ENCODE measurements at regions not wholly inside any gene's neighbourhood (a gene's known extent, or its start where the extent isn't known, plus 50 kb on each side); places are given as distances from the start of the nearest gene placed in this dataset.
"Not testable (repeated sequence)": the region's sequence is repeated elsewhere in the genome, so short reads cannot be mapped to it uniquely, and the experiment has no call there.

DNA sequence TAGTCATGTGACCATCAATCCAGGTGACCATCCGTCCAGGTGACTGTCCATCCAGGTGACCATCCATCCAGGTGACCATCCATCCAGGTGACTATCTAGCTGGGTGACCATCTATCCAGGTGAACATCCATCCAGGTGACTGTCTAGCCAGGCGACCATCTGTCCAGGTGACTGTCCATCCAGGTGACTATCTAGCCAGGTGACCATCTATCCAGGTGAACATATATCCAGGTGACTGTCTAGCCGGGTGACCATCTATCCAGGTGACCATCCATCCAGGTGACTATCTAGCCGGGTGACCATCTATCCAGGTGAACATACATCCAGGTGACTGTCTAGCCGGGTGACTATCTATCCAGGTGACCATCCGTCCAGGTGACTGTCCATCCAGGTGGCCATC, 306.2 kb downstream of the NDUFA10 start:
- H3K27ac ChIP-seq (ENCODE audit: extremely low read depth, low read depth, low read length); H3K9me3 ChIP-seq (ENCODE audit: control insufficient read depth, insufficient read depth, low read depth, low read length); H3K4me1 ChIP-seq (ENCODE audit: control insufficient read depth, insufficient read depth, low read length); POLR2A ChIA-PET; CTCF ChIA-PET; H3K4me3 ChIP-seq (ENCODE audit: low read depth, low read length); H3K36me3 ChIP-seq (ENCODE audit: control insufficient read depth in 2 of 2, insufficient read depth in 1 of 2, low read length in 2 of 2): not testable (repeated sequence)
- peak; percentile 75 for TF ChIP-seq ZEB2 (tag by site-specific recombination; IDR thresholded peaks at IDR 0.05)

DNA sequence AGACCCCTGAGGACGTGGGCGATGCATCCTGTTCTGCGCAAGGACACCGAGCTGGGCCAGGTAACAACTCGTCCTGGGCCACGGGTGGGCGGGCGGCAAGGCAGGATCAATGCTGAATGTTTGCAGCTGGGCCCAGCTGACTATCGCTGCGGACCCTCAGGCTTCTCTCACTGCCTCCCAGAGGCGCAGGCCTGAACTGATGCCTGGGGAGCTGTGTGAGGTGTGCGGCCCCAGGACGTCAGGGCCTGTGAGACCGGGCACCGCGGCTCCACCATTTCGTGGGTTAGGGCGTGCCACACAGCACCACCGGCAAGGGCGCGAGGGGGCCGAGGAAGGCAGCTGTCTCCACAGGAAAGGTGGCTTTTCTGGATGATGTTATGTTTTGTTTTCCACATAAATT, 307.4 kb downstream of the NDUFA10 start:
- Histone ChIP-seq H3K4me1 (ENCODE audit: control insufficient read depth, insufficient read depth, low read length) (no peaks in the 10 kb centered on the region), H3K27ac (ENCODE audit: extremely low read depth, low read depth, low read length) (no peak overlapping the region), H3K9me3 (ENCODE audit: control insufficient read depth, insufficient read depth, low read depth, low read length) (no peaks in the 10 kb centered on the region; the same call in 1 of the 2 replicates), H3K4me3 (ENCODE audit: low read depth, low read length) (no peak overlapping the region), H3K36me3 (ENCODE audit: control insufficient read depth in 2 of 2, insufficient read depth in 1 of 2, low read length in 2 of 2) (no peaks in the 10 kb centered on the region)
- CTCF ChIA-PET, result no interaction called here
- TF ChIP-seq ZNF707 (tag by site-specific recombination; IDR thresholded peaks at IDR 0.05) (no peak), KLF9 (tag by site-specific recombination; IDR thresholded peaks at IDR 0.05; ENCODE audit: low read depth) (no peak), ZNF311 (tag by site-specific recombination; IDR thresholded peaks at IDR 0.05; ENCODE audit: borderline replicate concordance) (no peak), ZFP69B (tag by site-specific recombination; IDR thresholded peaks at IDR 0.05) (no peak), ZNF660 (tag by site-specific recombination; IDR thresholded peaks at IDR 0.05) (no peak), ZBTB1 (tag by site-specific recombination; IDR thresholded peaks at IDR 0.05) (no peak), ZNF561 (tag by site-specific recombination; IDR thresholded peaks at IDR 0.05; ENCODE audit: borderline replicate concordance) (no peak), ZNF398 (tag by site-specific recombination; IDR thresholded peaks at IDR 0.05) (no peak), ZNF138 (tag by site-specific recombination; IDR thresholded peaks at IDR 0.05; ENCODE audit: borderline replicate concordance) (no peak), ZNF292 (tag by site-specific recombination; IDR thresholded peaks at IDR 0.05; ENCODE audit: borderline replicate concordance, low read depth) (no peak), YY1 (tag by site-specific recombination; IDR thresholded peaks at IDR 0.05) (no peak), ZSCAN18 (tag by site-specific recombination; IDR thresholded peaks at IDR 0.05) (no peak), ZBTB10 (tag by site-specific recombination; IDR thresholded peaks at IDR 0.05) (no peak)
- POLR2A ChIA-PET, result no interaction called here

GRCh38 chr2:239717319-239717675, 307.8 kb downstream of the NDUFA10 start:
- H3K4me3 ChIP-seq (ENCODE audit: low read depth, low read length), result no peak overlapping the region
- POLR2A ChIA-PET, result no interaction called here
- H3K36me3 ChIP-seq (ENCODE audit: control insufficient read depth in 2 of 2, insufficient read depth in 1 of 2, low read length in 2 of 2), result no peaks in the 10 kb centered on the region
- CTCF ChIA-PET, result no interaction called here
- no peaks in the 10 kb centered on the region; the same call in 1 of the 2 replicates for H3K9me3 ChIP-seq (ENCODE audit: control insufficient read depth, insufficient read depth, low read depth, low read length)
- no peaks in the 10 kb centered on the region for H3K4me1 ChIP-seq (ENCODE audit: control insufficient read depth, insufficient read depth, low read length)
- H3K27ac ChIP-seq (ENCODE audit: extremely low read depth, low read depth, low read length), result no peak overlapping the region
- no peak for TF ChIP-seq ZBTB48 (tag by site-specific recombination; IDR thresholded peaks at IDR 0.05)
- TF ChIP-seq ZNF221 (tag by site-specific recombination; IDR thresholded peaks at IDR 0.05; ENCODE audit: borderline replicate concordance), result no peak
- no peak for TF ChIP-seq KLF8 (tag by site-specific recombination; IDR thresholded peaks at IDR 0.05)
- TF ChIP-seq ZNF555 (tag by site-specific recombination; conservative IDR thresholded peaks at IDR 0.05), result no peak
- no peak for TF ChIP-seq ZNF404 (tag by site-specific recombination; IDR thresholded peaks at IDR 0.05)
- TF ChIP-seq ZBTB21 (tag by site-specific recombination; IDR thresholded peaks at IDR 0.05), result no peak
- no peak for TF ChIP-seq GLI4 (tag by site-specific recombination; IDR thresholded peaks at IDR 0.05)
- TF ChIP-seq ZNF623 (tag by site-specific recombination; IDR thresholded peaks at IDR 0.05), result no peak
- TF ChIP-seq ZBTB8A (tag by site-specific recombination; IDR thresholded peaks at IDR 0.05), result no peak
- TF ChIP-seq ZNF341 (tag by site-specific recombination; IDR thresholded peaks at IDR 0.05; ENCODE audit: low read depth), result no peak

All from HEK293 (cell line).